ENCODE measurements at regions not wholly inside any gene's neighbourhood (a gene's known extent, or its start where the extent isn't known, plus 50 kb on each side); places are given as distances from the start of the nearest gene placed in this dataset.
A peak's percentile ranks its signal among the peaks of the same experiment; 100 is the strongest.

GRCh38 chr5:159385536-159385935, 55.2 kb upstream of the IL12B start:
- no peak for DNase-seq (ENCODE audit: low read depth)

GRCh38 chr5:159386028-159386711, 55.9 kb upstream of the IL12B start:
- no peak for DNase-seq (ENCODE audit: low read depth)

- no peak for DNase-seq (ENCODE audit: low read depth)
Measured at GRCh38 chr5:159392871-159393270, 62.6 kb upstream of the IL12B start.

- DNase-seq (ENCODE audit: low read depth), result no peak
Measured at GRCh38 chr5:159393854-159394274, 63.6 kb upstream of the IL12B start.

GRCh38 chr5:159395202-159395601, 64.9 kb upstream of the IL12B start:
- DNase-seq (ENCODE audit: low read depth), result no peak

GRCh38 chr5:159398936-159399335, 68.6 kb upstream of the IL12B start:
- DNase-seq (ENCODE audit: low read depth), result no peak

- no peak for DNase-seq (ENCODE audit: low read depth)
Measured at GRCh38 chr5:159400476-159400875, 70.2 kb upstream of the IL12B start.

- no peak for DNase-seq (ENCODE audit: low read depth)
Measured at GRCh38 chr5:159402311-159402710, 72.0 kb upstream of the IL12B start.

GRCh38 chr5:159402856-159403255, 72.6 kb upstream of the IL12B start:
- no peak for DNase-seq (ENCODE audit: low read depth)

GRCh38 chr5:159403906-159404681, 73.8 kb upstream of the IL12B start:
- DNase-seq (ENCODE audit: low read depth), result no peak

GRCh38 chr5:159405611-159406031, 75.3 kb upstream of the IL12B start:
- DNase-seq (ENCODE audit: low read depth), result no peak

- no peak for DNase-seq (ENCODE audit: low read depth)
Measured at GRCh38 chr5:159406571-159406970, 76.3 kb upstream of the IL12B start.

GRCh38 chr5:159409801-159410200, 79.5 kb upstream of the IL12B start:
- DNase-seq (ENCODE audit: low read depth), result no peak

GRCh38 chr5:159410480-159410879, 80.2 kb upstream of the IL12B start:
- no peak for DNase-seq (ENCODE audit: low read depth)

- DNase-seq (ENCODE audit: low read depth), result no peak
Measured at GRCh38 chr5:159411115-159411514, 80.8 kb upstream of the IL12B start.

- DNase-seq (ENCODE audit: low read depth), result peak; percentile 26
Measured at GRCh38 chr5:159412284-159413046, 82.2 kb upstream of the IL12B start.

GRCh38 chr5:159414021-159414420, 83.7 kb upstream of the IL12B start:
- no peak for DNase-seq (ENCODE audit: low read depth)

- no peak for DNase-seq (ENCODE audit: low read depth)
Measured at GRCh38 chr5:159415301-159415937, 85.1 kb upstream of the IL12B start.

GRCh38 chr5:159416438-159416837, 86.2 kb upstream of the IL12B start:
- no peak for DNase-seq (ENCODE audit: low read depth)

- DNase-seq (ENCODE audit: low read depth), result no peak
Measured at GRCh38 chr5:159417170-159417569, 86.9 kb upstream of the IL12B start.

GRCh38 chr5:159419576-159419975, 89.3 kb upstream of the IL12B start:
- DNase-seq (ENCODE audit: low read depth), result no peak

GRCh38 chr5:159420940-159421339, 90.7 kb upstream of the IL12B start:
- no peak for DNase-seq (ENCODE audit: low read depth)

All from stimulated activated CD8-positive, alpha-beta memory T cell treated with anti-CD3 and anti-CD28 coated beads, Interleukin-7, amount 100 ng/mL, for 24 hours (primary cell).